ENCODE measurements at regions not wholly inside any gene's neighbourhood (a gene's known extent, or its start where the extent isn't known, plus 50 kb on each side); places are given as distances from the start of the nearest gene placed in this dataset.
"Not testable (repeated sequence)": the region's sequence is repeated elsewhere in the genome, so short reads cannot be mapped to it uniquely, and the experiment has no call there.

GRCh38 chr6:12622566-12622965, 94.0 kb upstream of the PHACTR1 start:
- DNase-seq (ENCODE audit: low read depth) = no peak

DNA sequence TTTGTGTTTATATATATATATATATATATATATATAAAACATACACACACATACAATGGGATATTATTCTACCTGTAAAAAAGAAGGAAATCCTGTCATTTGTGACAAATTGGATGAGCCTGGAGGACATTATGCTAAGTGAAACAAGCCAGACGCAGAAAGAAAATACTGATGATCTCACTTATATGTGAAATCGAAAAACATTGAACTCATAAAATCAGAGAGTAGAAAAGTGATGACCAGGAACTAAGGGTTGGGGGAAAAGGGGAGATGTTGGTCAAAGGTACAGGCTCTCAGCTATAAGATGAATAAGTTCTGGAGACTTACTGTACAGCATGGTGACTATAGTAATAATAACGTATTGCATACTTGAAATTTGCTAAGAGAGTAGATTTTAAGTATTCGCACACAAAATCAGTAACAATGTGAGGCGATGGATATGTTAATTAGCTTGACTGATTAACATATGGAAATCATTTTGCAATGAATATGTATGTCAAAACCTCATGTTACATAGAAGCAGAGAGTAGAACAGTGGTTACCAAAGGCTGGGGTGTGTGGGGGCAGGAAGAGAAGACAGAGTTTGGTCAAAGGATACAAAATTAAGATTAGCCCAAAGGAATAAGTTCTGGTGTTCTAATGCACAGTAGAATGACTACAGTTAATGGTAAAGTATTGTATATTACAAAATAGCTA, 92.3 kb upstream of the PHACTR1 start:
- DNase-seq (ENCODE audit: low read depth) = no peak

GRCh38 chr6:12627053-12627452, 89.5 kb upstream of the PHACTR1 start:
- DNase-seq (ENCODE audit: low read depth) = no peak

DNA sequence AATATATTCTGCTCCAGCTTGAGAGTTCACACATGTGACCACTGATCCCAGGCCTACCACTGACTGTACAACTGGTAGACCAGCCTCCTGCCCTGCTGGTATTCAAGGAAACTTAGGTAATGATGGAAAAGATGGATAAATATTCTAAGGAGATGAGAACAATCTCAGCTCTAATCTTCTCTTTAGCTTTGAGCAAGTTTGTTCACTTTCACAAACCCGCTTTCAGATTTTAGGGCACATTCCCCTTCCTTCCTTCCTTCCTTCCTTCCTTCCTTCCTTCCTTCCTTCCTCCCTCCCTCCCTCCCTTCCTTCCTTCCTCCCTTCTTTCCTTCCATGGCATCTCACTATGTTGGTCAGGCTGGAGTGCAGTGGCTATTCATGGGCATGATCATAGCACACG, 88.2 kb upstream of the PHACTR1 start:
- DNase-seq (ENCODE audit: low read depth) = no peak

DNA sequence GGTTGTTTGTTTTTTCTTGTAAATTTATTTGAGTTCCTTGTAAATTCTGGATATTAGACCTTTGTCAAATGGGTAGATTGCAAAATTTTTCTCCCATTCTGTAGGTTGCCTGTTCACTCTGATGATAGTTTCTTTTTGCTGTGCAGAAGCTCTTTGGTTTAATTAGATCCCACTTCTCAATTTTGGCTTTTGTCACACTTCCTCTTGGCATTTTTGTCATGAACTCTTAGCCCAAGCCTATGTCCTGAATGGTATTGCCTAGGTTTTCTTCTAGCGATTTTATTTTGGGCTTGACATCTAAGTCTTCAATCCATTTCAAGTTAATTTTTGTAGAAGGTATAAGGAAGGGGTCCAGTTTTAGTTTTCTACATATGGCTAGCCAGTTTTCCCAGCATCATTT, 82.8 kb upstream of the PHACTR1 start:
- not testable (repeated sequence) for DNase-seq (ENCODE audit: low read depth)

DNA sequence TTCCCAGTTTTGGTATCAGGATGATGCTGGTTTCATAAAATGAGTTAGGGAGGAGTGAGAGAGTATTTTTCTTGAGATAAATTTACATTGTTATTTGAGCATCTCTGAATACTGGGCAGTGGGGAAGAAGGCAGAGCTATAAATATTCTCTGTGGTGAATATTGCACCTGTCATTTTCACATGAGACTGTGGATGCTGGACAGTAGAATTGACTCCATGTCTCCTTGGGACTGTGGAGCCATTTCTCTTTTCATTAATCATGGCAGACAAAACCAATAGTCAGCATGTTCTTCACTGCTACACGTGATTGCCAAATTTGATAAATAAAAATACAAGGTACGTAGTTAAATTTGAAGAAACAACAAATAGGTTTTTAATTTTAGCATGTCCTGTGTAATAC, 81.2 kb upstream of the PHACTR1 start:
- no peak for DNase-seq (ENCODE audit: low read depth)

DNA sequence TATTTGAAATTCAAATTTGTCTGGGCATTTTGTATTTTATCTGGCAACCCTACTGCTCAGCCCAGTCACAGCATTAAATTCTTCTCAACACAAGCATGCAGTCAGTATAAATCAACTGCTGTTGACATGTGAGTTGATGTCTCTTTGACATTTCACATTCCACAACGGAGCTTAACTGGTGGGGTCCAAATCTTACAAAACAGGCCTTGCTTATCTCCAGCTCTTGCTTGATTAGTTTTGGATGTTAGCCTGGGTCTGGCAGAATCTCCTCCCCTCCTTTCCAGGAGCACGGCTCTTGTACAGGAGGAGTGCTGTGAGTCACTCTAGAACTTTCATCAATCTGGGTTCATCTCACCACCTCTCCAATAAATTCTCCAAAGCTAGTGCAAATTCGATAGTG, 80.8 kb upstream of the PHACTR1 start:
- DNase-seq (ENCODE audit: low read depth) = no peak

- no peak for DNase-seq (ENCODE audit: low read depth)
Measured at GRCh38 chr6:12636336-12636735, 80.2 kb upstream of the PHACTR1 start.

GRCh38 chr6:12637960-12638641, 78.5 kb upstream of the PHACTR1 start:
- DNase-seq (ENCODE audit: low read depth) = peak; percentile 48

DNA sequence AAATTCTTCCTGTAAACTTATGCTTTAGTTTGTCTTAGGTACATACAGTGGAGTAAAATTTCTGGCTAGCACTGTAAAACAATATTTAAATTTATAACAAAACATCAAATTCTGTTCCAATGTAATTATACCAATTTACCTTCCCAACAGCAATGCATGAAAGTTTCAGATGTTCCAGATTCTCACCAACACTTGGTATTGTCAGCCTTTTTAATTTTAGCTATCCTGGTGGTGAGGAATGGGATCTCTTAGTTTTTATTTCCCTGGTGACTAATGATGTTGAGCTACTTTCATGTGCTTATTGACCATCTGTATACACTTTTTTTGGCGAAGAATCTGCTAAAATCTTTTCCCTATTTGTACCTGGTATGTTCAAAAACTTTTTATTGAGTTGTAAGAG, 76.1 kb upstream of the PHACTR1 start:
- no peak for DNase-seq (ENCODE audit: low read depth)

GRCh38 chr6:12641785-12642184, 74.8 kb upstream of the PHACTR1 start:
- DNase-seq (ENCODE audit: low read depth) = not testable (repeated sequence)

- DNase-seq (ENCODE audit: low read depth) = no peak
Measured at GRCh38 chr6:12645941-12646340, 70.6 kb upstream of the PHACTR1 start.

- DNase-seq (ENCODE audit: low read depth) = no peak
Measured at GRCh38 chr6:12648171-12648570, 68.4 kb upstream of the PHACTR1 start.

- DNase-seq (ENCODE audit: low read depth) = no peak
Measured at GRCh38 chr6:12649325-12649724, 67.2 kb upstream of the PHACTR1 start.

- no peak for DNase-seq (ENCODE audit: low read depth)
Measured at GRCh38 chr6:12653486-12653885, 63.1 kb upstream of the PHACTR1 start.

- DNase-seq (ENCODE audit: low read depth) = no peak
Measured at GRCh38 chr6:12654107-12654506, 62.5 kb upstream of the PHACTR1 start.

GRCh38 chr6:12654514-12654913, 62.1 kb upstream of the PHACTR1 start:
- DNase-seq (ENCODE audit: low read depth) = no peak

DNA sequence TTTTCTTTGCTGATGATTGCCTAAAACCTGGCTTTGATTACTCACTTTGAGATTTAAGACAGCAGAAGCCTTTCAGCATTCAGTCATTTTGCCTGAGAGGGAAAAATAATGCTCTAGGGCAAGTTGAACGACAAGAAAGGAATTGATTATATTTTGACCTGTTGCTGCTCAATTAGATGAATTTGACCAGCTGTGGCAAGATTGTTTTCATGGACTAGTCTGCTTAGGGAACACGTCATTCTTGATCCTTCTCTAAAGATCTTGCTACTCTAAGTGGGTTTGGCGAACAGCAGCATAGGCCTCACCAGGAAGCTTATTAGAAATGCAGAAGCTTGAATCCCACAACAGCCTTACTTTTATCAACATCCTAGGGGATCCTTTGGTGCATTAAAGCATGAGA, 59.7 kb upstream of the PHACTR1 start:
- no peak for DNase-seq (ENCODE audit: low read depth)

GRCh38 chr6:12657884-12658283, 58.7 kb upstream of the PHACTR1 start:
- no peak for DNase-seq (ENCODE audit: low read depth)

DNA sequence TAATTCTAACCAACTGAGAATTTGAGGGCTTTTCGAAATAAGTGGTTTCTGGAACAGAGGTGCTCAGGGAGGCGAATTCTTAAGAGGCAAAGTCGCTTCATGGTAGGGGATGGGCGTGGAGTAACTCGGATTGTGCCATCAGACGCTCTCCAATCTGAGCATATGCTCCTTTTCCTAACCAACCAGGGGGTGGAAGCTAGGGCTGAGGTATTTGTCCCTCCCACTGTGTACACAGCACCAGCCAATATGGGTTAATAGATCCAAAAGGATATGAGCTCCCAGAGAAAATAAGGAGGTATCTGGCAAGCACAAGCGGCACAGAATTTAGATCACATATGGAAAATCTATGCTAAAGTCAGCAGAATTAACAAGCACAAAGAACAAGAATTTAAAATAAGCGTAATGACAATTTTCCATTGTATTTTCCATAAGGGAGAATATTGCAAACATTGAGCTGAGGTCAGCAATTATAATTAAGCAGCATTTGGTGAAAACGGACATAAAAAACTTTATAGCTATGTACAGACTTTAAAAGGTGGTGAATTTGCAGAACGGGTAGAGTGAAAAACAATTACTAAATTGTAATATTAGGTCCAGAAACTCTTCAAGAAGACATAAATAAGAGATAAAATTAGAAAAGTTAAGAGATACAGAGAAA, 55.0 kb upstream of the PHACTR1 start:
- DNase-seq (ENCODE audit: low read depth) = no peak

Data from non-pigmented ciliary epithelial cell (primary cell).